Small intestine (tissue), 7 donors: ENCODE measurements at regions not wholly inside any gene's neighbourhood (a gene's known extent, or its start where the extent isn't known, plus 50 kb on each side); places are given as distances from the start of the nearest gene placed in this dataset.
"Not testable (repeated sequence)": the region's sequence is repeated elsewhere in the genome, so short reads cannot be mapped to it uniquely, and the experiment has no call there.

Experiments
- DNase-seq, 2 donors: peaks; one replicate each; pipeline versions ENCODE4 v3.0.0 to v3.0.0-alpha.2; 2013
- FAIRE-seq: peaks from 2 replicates; lab custom pipeline; 2012; peaks lifted over from hg19 to GRCh38; lab: Jason Lieb, UNC
- H3K27ac ChIP-seq, 3 donors: one replicate each; pipeline ENCODE4 v1.5.1; 2013; ENCODE audit warnings: low read length in 2 of 3, mild to moderate bottlenecking in 2 of 3, control low read depth in 1 of 3, inconsistent platforms in 1 of 3, low read depth in 1 of 3, moderate library complexity in 1 of 3
- H3K27me3 ChIP-seq, 3 donors: one replicate each; pipeline ENCODE4 v1.6.1; 2013; ENCODE audit warnings: low read length in 3 of 3, inconsistent platforms in 1 of 3; ENCODE audit not compliant: control insufficient read depth in 3 of 3, insufficient read depth in 3 of 3
- H3K36me3 ChIP-seq, 3 donors: one replicate each; pipeline ENCODE4 v1.6.1; 2013; ENCODE audit warnings: low read length in 3 of 3, inconsistent platforms in 1 of 3, low read depth in 1 of 3, mild to moderate bottlenecking in 1 of 3, moderate library complexity in 1 of 3; ENCODE audit not compliant: control insufficient read depth in 3 of 3, insufficient read depth in 2 of 3
- H3K4me1 ChIP-seq, 3 donors: one replicate each; pipeline ENCODE4 v1.6.1; 2013; ENCODE audit warnings: low read length in 2 of 3, inconsistent platforms in 1 of 3, low read depth in 1 of 3, mild to moderate bottlenecking in 1 of 3, moderate library complexity in 1 of 3; ENCODE audit not compliant: control insufficient read depth in 3 of 3, insufficient read depth in 2 of 3
- H3K4me3 ChIP-seq, 3 donors: one replicate each; pipeline ENCODE4 v1.5.1; 2013; ENCODE audit warnings: low read length in 3 of 3, control low read depth in 1 of 3, inconsistent platforms in 1 of 3, low read depth in 1 of 3, mild to moderate bottlenecking in 1 of 3, moderate library complexity in 1 of 3
- H3K9me3 ChIP-seq, 2 donors: one replicate each; pipeline ENCODE4 v1.6.1; 2013; ENCODE audit warnings: low read depth in 1 of 2, low read length in 1 of 2; ENCODE audit not compliant: control insufficient read depth in 2 of 2, insufficient read depth in 1 of 2
- WGBS, 3 donors: extraction: QIAGEN DNeasy Blood & Tissue Kit; methylation state at CpG; one replicate each; pipeline ENCODE4 v1.1.7; 2013; 5-methylcytosine and 5-hydroxymethylcytosine counted together
- donor health status: healthy with polysubstance abuse.
- donor health status: control.
- donor health status: control.
- donor health status: Bipolar disorder and iron deficiency.
- donor health status: healthy.

DNA sequence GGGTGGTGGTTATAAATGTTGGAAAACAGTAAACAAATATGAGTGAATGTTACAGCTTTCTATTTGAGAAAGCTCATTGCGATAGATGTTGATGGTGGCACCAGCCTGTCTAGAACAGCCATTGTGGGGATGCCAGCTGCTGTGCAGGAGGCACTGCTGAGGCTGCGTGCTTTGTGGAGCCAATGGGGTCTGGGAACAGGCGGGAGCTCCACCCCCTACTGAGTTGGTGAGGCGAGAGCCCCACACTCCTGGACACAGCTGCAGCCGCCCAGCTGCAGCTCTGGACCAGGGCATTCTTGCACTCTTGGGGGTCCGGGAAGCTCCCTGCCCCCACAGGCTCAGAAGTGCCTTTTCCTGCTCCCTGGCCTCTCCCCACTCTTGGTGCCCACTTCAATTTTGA, 1147.1 kb upstream of the LRRTM3 start:
- H3K4me3 ChIP-seq = no peak overlapping the region
- H3K27ac ChIP-seq = no peak overlapping the region
- no peaks in the 10 kb centered on the region for H3K4me1 ChIP-seq
- H3K9me3 ChIP-seq = no peaks in the 10 kb centered on the region
- H3K27me3 ChIP-seq = no peaks in the 10 kb centered on the region
- FAIRE-seq = no peak
- H3K36me3 ChIP-seq = no peaks in the 10 kb centered on the region
- DNase-seq = no peak
- WGBS, 3 donors = 89 to 93% (median 92%) methylated on average over 6 of the region's 6 CpGs

GRCh38 chr10:65779985-65780384, 1145.9 kb upstream of the LRRTM3 start:
- no peaks in the 10 kb centered on the region for H3K9me3 ChIP-seq
- H3K4me1 ChIP-seq = no peaks in the 10 kb centered on the region
- H3K4me3 ChIP-seq = no peak overlapping the region
- H3K27me3 ChIP-seq = no peaks in the 10 kb centered on the region
- no peaks in the 10 kb centered on the region for H3K36me3 ChIP-seq
- 87 to 94% (median 92%) methylated on average over 5 of the region's 5 CpGs for WGBS, 3 donors
- H3K27ac ChIP-seq = no peak overlapping the region
- no peak for FAIRE-seq
- DNase-seq = no peak

- H3K27ac ChIP-seq = no peak overlapping the region
- H3K27me3 ChIP-seq = no peaks in the 10 kb centered on the region
- H3K9me3 ChIP-seq = no peaks in the 10 kb centered on the region
- WGBS, 3 donors = 77 to 97% (median 94%) methylated on average over 2 of the region's 2 CpGs
- no peak overlapping the region for H3K4me3 ChIP-seq
- H3K36me3 ChIP-seq = no peaks in the 10 kb centered on the region
- DNase-seq = no peak
- H3K4me1 ChIP-seq = no peaks in the 10 kb centered on the region
- no peak for FAIRE-seq
These were observed 1139.6 kb upstream of the LRRTM3 start for GRCh38 chr10:65786279-65786678.

DNA sequence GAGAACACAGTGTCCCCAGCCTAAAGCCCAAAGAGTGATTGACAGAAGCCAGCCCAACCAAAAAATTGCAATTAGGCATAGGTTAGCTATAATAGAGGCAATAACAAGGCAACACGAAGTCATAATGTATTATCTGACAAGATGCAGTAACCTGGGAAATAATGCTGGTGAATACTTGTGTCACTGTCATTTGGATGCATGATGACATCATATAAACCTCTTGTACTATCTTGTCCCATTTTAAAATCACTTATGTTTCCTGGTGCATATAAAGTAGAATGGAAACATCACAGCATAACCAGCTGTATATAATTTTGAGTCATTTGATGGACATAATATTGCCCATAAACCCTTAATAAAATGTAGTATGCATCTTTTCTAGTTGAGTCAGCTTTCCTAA, 1138.3 kb upstream of the LRRTM3 start:
- Histone ChIP-seq H3K4me3 (no peak overlapping the region), H3K27ac (no peak overlapping the region), H3K36me3 (no peaks in the 10 kb centered on the region), H3K9me3 (no peaks in the 10 kb centered on the region), H3K4me1 (peaks cover 0 to 3% (median 0%) of the 10 kb centered on the region in 3 donors), H3K27me3 (no peaks in the 10 kb centered on the region)
- no peak for FAIRE-seq
- no peak for DNase-seq
- WGBS, 3 donors = 56 to 71% (median 59%) methylated on average over 1 of the region's 1 CpG

DNA sequence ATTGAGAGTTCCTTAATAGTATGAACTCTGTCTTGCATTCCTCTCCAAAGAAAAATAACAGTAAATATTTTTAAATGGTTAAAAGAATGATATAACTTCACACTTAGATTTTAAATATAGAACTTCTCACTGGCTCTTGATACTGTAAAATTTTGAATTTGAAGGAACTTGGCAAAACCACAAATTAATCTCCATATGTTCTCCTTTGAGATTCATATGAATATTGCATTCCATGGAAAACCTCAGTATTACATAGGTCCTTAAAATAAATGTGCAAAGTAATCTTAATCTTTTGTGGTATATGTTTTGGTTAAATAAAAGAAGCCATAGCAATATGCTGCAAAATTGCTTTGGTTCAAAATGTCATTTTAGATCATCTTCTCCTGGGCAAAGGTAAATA, 1137.6 kb upstream of the LRRTM3 start:
- no peaks in the 10 kb centered on the region for H3K27me3 ChIP-seq
- DNase-seq (no peak), FAIRE-seq (no peak)
- peaks cover 0 to 3% (median 0%) of the 10 kb centered on the region in 3 donors for H3K4me1 ChIP-seq
- no peak overlapping the region for H3K4me3 ChIP-seq
- no peak overlapping the region for H3K27ac ChIP-seq
- H3K9me3 ChIP-seq = no peaks in the 10 kb centered on the region
- H3K36me3 ChIP-seq = no peaks in the 10 kb centered on the region

DNA sequence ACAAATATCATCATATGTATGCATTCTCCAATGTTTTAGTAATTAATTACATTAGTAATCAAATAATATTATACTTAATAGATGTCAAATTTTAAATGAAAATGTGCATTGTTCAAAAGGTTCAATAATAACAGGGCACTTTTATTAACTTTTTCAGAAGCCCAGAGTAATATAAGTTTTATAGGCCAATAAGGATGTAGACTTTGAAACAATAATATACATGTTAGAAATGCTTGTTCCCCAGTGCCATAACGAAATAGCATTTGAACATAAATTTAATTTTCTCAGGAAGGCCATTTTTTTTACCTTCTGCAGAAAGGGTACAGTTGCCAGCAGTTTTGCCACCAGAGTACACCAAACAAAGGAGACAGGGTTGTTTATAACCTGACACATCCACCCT, 1133.9 kb upstream of the LRRTM3 start:
- peak; percentile 7 to 9 for DNase-seq

DNA sequence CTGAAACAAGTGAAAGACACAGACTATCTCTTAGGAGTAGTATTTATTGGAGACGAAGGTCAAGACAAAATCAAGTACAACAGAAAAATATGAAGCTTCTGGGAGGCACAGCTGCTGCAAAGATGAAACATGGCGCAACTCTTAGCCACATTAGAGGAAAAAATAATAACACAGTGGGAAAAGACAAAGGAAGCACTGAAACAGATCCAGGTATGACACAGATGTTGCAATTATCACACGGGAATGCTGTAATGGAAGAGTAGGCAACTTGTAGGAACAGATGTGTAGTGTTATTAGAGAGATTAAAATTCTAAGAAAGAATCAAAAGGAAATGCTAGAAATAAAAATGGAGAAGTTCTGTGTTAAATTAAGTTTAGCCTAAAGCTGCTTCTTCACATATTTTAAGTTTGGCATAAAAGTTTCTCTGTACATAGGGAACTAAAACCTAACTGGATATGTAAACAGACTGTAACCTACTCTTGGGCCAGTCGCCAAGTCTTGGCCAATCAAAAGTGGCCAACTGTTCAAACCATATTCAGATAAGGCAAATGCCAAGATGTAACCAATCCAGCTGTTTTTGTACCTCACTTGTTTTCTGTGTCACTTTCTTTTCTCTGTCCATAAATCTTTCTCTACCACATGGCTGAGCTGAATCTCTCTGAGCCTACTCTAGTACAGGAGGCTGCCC, 1132.0 kb upstream of the LRRTM3 start:
- Histone ChIP-seq H3K4me1 (peaks cover 0 to 7% (median 3%) of the 10 kb centered on the region in 3 donors), H3K27me3 (no peaks in the 10 kb centered on the region), H3K4me3 (no peak overlapping the region), H3K36me3 (no peaks in the 10 kb centered on the region), H3K9me3 (peaks cover 0 to 4% of the 10 kb centered on the region in 2 donors), H3K27ac (no peak overlapping the region)
- WGBS, 3 donors = 34 to 71% (median 54%) methylated on average over 4 of the region's 4 CpGs
- DNase-seq = peak in 1 of 2 donors; percentile 5
- no peak for FAIRE-seq

More for the DNA sequence above, 1133.9 kb upstream of the LRRTM3 start:
- peak overlapping the region in 1 of 3 donors; percentile 38 for H3K27ac ChIP-seq
- peaks cover 0 to 4% of the 10 kb centered on the region in 2 donors for H3K9me3 ChIP-seq
- peak; percentile 30 for FAIRE-seq
- WGBS, 3 donors = 2 to 51% (median 16%) methylated on average over 1 of the region's 1 CpG
- no peaks in the 10 kb centered on the region for H3K27me3 ChIP-seq
- H3K4me1 ChIP-seq = peaks cover 0 to 7% (median 3%) of the 10 kb centered on the region in 3 donors
- H3K36me3 ChIP-seq = no peaks in the 10 kb centered on the region
- H3K4me3 ChIP-seq = no peak overlapping the region

GRCh38 chr10:65794861-65795260, 1131.0 kb upstream of the LRRTM3 start:
- not testable (repeated sequence) for DNase-seq, H3K9me3 ChIP-seq, H3K27me3 ChIP-seq, H3K36me3 ChIP-seq, H3K4me1 ChIP-seq, H3K4me3 ChIP-seq, H3K27ac ChIP-seq, FAIRE-seq
- WGBS, 3 donors = 85 to 93% (median 88%) methylated on average over 19 of the region's 19 CpGs

GRCh38 chr10:65796472-65796871, 1129.4 kb upstream of the LRRTM3 start:
- no peak for FAIRE-seq
- DNase-seq = peak in 1 of 2 donors; percentile 19
- H3K4me1 ChIP-seq = peaks cover 0 to 7% (median 3%) of the 10 kb centered on the region in 3 donors
- no peak overlapping the region for H3K4me3 ChIP-seq
- H3K9me3 ChIP-seq = peaks cover 0 to 4% of the 10 kb centered on the region in 2 donors
- 48 to 59% (median 59%) methylated on average over 2 of the region's 2 CpGs for WGBS, 3 donors
- no peak overlapping the region for H3K27ac ChIP-seq
- H3K27me3 ChIP-seq = no peaks in the 10 kb centered on the region
- H3K36me3 ChIP-seq = no peaks in the 10 kb centered on the region
